Choroid plexus epithelial cell (primary cell): ENCODE measurements at regions not wholly inside any gene's neighbourhood (a gene's known extent, or its start where the extent isn't known, plus 50 kb on each side); places are given as distances from the start of the nearest gene placed in this dataset.

ENCODE experiments used
- DNase-seq: peaks from one replicate; pipeline ENCODE4 v3.0.0-alpha.2; 2010; ENCODE audit warnings: low read depth
- H3K4me3 ChIP-seq: 2 replicates; pipeline ENCODE4 v1.5.1; 2011; ENCODE audit warnings: low read depth, mild to moderate bottlenecking, control low read depth, low read length, moderate library complexity
- CTCF ChIP-seq: conservative IDR thresholded peaks from 2 replicates; pipeline ENCODE4 v1.5.1; 2011; ENCODE audit warnings: low read depth, mild to moderate bottlenecking, control low read depth, inconsistent platforms, low read length, moderate library complexity

- no peak for DNase-seq
- H3K4me3 ChIP-seq = no peak overlapping the region
- no peak for TF ChIP-seq CTCF
Measured at GRCh38 chr6:14422917-14423316, 305.3 kb downstream of the CD83 start.

- no peak overlapping the region for H3K4me3 ChIP-seq
- peak; percentile 4 for DNase-seq
- no peak for TF ChIP-seq CTCF
Measured at GRCh38 chr6:14423330-14423729, 305.8 kb downstream of the CD83 start.

GRCh38 chr6:14423955-14424354 lies 306.4 kb downstream of the CD83 start:
- DNase-seq = no peak
- no peak overlapping the region for H3K4me3 ChIP-seq
- TF ChIP-seq CTCF = no peak

- TF ChIP-seq CTCF = no peak
- no peak overlapping the region for H3K4me3 ChIP-seq
- no peak for DNase-seq
Measured at GRCh38 chr6:14425805-14426204, 308.2 kb downstream of the CD83 start.

- H3K4me3 ChIP-seq = no peak overlapping the region
- no peak for TF ChIP-seq CTCF
- DNase-seq = no peak
Measured at GRCh38 chr6:14426281-14426680, 308.7 kb downstream of the CD83 start.

- DNase-seq = no peak
- no peak overlapping the region for H3K4me3 ChIP-seq
- no peak for TF ChIP-seq CTCF
Measured at GRCh38 chr6:14428269-14428668, 310.7 kb downstream of the CD83 start.

GRCh38 chr6:14429396-14429795 lies 311.8 kb downstream of the CD83 start:
- H3K4me3 ChIP-seq = no peak overlapping the region
- DNase-seq = no peak
- no peak for TF ChIP-seq CTCF
